DMS 273 treated with DMSO at 0.1 percent for 48 hours (cell line): ENCODE measurements at regions not wholly inside any gene's neighbourhood (a gene's known extent, or its start where the extent isn't known, plus 50 kb on each side); places are given as distances from the start of the nearest gene placed in this dataset.

Experiments used
- DNase-seq: peaks from one replicate; lab custom pipeline; 2025; lab: John Stamatoyannopoulos, UW

GRCh38 chr2:19600506-19600905, 242.1 kb upstream of the OSR1 start:
- no peak for DNase-seq

- no peak for DNase-seq
Measured at GRCh38 chr2:19598971-19599370, 240.5 kb upstream of the OSR1 start.

- DNase-seq: no peak
Measured at GRCh38 chr2:19592197-19592596, 233.8 kb upstream of the OSR1 start.

GRCh38 chr2:19589791-19590190, 231.4 kb upstream of the OSR1 start:
- no peak for DNase-seq

- no peak for DNase-seq
Measured at GRCh38 chr2:19580830-19581229, 222.4 kb upstream of the OSR1 start.

- no peak for DNase-seq
Measured at GRCh38 chr2:19580264-19580663, 221.8 kb upstream of the OSR1 start.

GRCh38 chr2:19579461-19579860, 221.0 kb upstream of the OSR1 start:
- DNase-seq: no peak

GRCh38 chr2:19577723-19578122, 219.3 kb upstream of the OSR1 start:
- DNase-seq: no peak

GRCh38 chr2:19576411-19576810, 218.0 kb upstream of the OSR1 start:
- no peak for DNase-seq

GRCh38 chr2:19575641-19576040, 217.2 kb upstream of the OSR1 start:
- no peak for DNase-seq

- no peak for DNase-seq
Measured at GRCh38 chr2:19574778-19575260, 216.4 kb upstream of the OSR1 start.

- no peak for DNase-seq
Measured at GRCh38 chr2:19573784-19574183, 215.4 kb upstream of the OSR1 start.

GRCh38 chr2:19571773-19572172, 213.3 kb upstream of the OSR1 start:
- no peak for DNase-seq

GRCh38 chr2:19569300-19569791, 210.9 kb upstream of the OSR1 start:
- no peak for DNase-seq

GRCh38 chr2:19568809-19569208, 210.4 kb upstream of the OSR1 start:
- no peak for DNase-seq

- DNase-seq: no peak
Measured at GRCh38 chr2:19560785-19561184, 202.4 kb upstream of the OSR1 start.

GRCh38 chr2:19559596-19560240, 201.3 kb upstream of the OSR1 start:
- DNase-seq: no peak

- DNase-seq: no peak
Measured at GRCh38 chr2:19556648-19557047, 198.2 kb upstream of the OSR1 start.

GRCh38 chr2:19554520-19554919, 196.1 kb upstream of the OSR1 start:
- DNase-seq: no peak

GRCh38 chr2:19552270-19552669, 193.8 kb upstream of the OSR1 start:
- DNase-seq: no peak

- DNase-seq: no peak
Measured at GRCh38 chr2:19550750-19551149, 192.3 kb upstream of the OSR1 start.

GRCh38 chr2:19549821-19550220, 191.4 kb upstream of the OSR1 start:
- DNase-seq: no peak

GRCh38 chr2:19548116-19548515, 189.7 kb upstream of the OSR1 start:
- DNase-seq: no peak

GRCh38 chr2:19547321-19547720, 188.9 kb upstream of the OSR1 start:
- no peak for DNase-seq
